Smooth muscle cell (in vitro differentiated cells): ENCODE measurements at regions not wholly inside any gene's neighbourhood (a gene's known extent, or its start where the extent isn't known, plus 50 kb on each side); places are given as distances from the start of the nearest gene placed in this dataset.

ENCODE experiments used
- DNase-seq: peaks from one replicate; lab custom pipeline; 2025; ENCODE audit not compliant: unreplicated experiment; lab: John Stamatoyannopoulos, UW
- H2AFZ ChIP-seq: fragments of 200-600 bp; sonication (generic); 2 replicates; pipeline ENCODE4 v1.6.0; 2016; ENCODE audit warnings: antibody characterized with exemption, low read depth, mild to moderate bottlenecking
- H3F3A ChIP-seq: fragments of 200-600 bp; sonication (generic); 2 replicates; pipeline ENCODE4 v1.6.0; 2017; ENCODE audit warnings: antibody characterized with exemption, low read depth
- H3K27ac ChIP-seq: fragments of 200-600 bp; sonication (generic); 2 replicates; pipeline ENCODE4 v1.5.1; 2016; ENCODE audit warnings: low read depth, mild to moderate bottlenecking
- H3K27me3 ChIP-seq: fragments of 200-600 bp; sonication (generic); 2 replicates; pipeline ENCODE4 v1.6.1; 2016; ENCODE audit warnings: low read depth, mild to moderate bottlenecking
- H3K36me3 ChIP-seq: fragments of 200-600 bp; sonication (generic); 2 replicates; pipeline ENCODE4 v1.5.1; 2016; ENCODE audit warnings: low read depth
- H3K4me1 ChIP-seq: fragments of 200-600 bp; sonication (generic); 2 replicates; pipeline ENCODE4 v1.5.1; 2016; ENCODE audit warnings: low read depth
- H3K4me2 ChIP-seq: fragments of 200-600 bp; sonication (generic); 2 replicates; pipeline ENCODE4 v1.6.0; 2016; ENCODE audit warnings: mild to moderate bottlenecking
- H3K4me3 ChIP-seq: fragments of 200-600 bp; sonication (generic); 2 replicates; pipeline ENCODE4 v1.5.1; 2016; ENCODE audit warnings: mild to moderate bottlenecking
- H3K79me2 ChIP-seq: fragments of 200-600 bp; sonication (generic); 2 replicates; pipeline ENCODE4 v1.6.0; 2016; ENCODE audit warnings: low read depth, mild to moderate bottlenecking
- H3K9ac ChIP-seq: fragments of 200-600 bp; sonication (generic); 2 replicates; pipeline ENCODE4 v1.6.0; 2016; ENCODE audit warnings: low read depth
- H3K9me3 ChIP-seq: fragments of 200-600 bp; sonication (generic); replicated peaks from 2 replicates; pipeline ENCODE4 v1.5.1; 2016; ENCODE audit warnings: low read depth
- H4K20me1 ChIP-seq: fragments of 200-600 bp; sonication (generic); 2 replicates; pipeline ENCODE4 v1.6.0; 2016; ENCODE audit warnings: low read depth
- CTCF ChIP-seq: fragments of 200-600 bp; sonication (generic); IDR thresholded peaks from 2 replicates; pipeline ENCODE4 v1.5.1; 2017; ENCODE audit warnings: borderline replicate concordance, mild to moderate bottlenecking, antibody characterized with exemption; ENCODE audit not compliant: insufficient read depth, poor library complexity, severe bottlenecking
- WGBS: methylation state at CpG from one replicate; pipeline ENCODE4 v1.1.7; 2016; ENCODE audit warnings: low lambda C conversion rate; 5-methylcytosine and 5-hydroxymethylcytosine counted together

- Histone ChIP-seq H3K4me1 (no peaks in the 10 kb centered on the region), H3K27ac (no peak overlapping the region), H3K27me3 (no peaks in the 10 kb centered on the region), H3K9ac (no peak overlapping the region), H3F3A (no peaks in the 10 kb centered on the region), H2AFZ (no peak overlapping the region), H3K79me2 (no peaks in the 10 kb centered on the region), H4K20me1 (no peaks in the 10 kb centered on the region), H3K4me2 (no peak overlapping the region), H3K4me3 (no peak overlapping the region), H3K9me3 (no peaks in the 10 kb centered on the region), H3K36me3 (no peaks in the 10 kb centered on the region)
- no peak for TF ChIP-seq CTCF
- WGBS, result 71% methylated on average over 3 of the region's 3 CpGs
- no peak for DNase-seq
Measured at GRCh38 chr12:25615119-25615518, 62.0 kb upstream of the LMNTD1 start.

- Histone ChIP-seq H3K4me2 (no peak overlapping the region), H4K20me1 (no peaks in the 10 kb centered on the region), H2AFZ (no peak overlapping the region), H3K4me1 (no peaks in the 10 kb centered on the region), H3K27me3 (no peaks in the 10 kb centered on the region), H3K9me3 (no peaks in the 10 kb centered on the region), H3K4me3 (no peak overlapping the region), H3K79me2 (no peaks in the 10 kb centered on the region), H3K36me3 (no peaks in the 10 kb centered on the region), H3K9ac (no peak overlapping the region), H3F3A (no peaks in the 10 kb centered on the region), H3K27ac (no peak overlapping the region)
- DNase-seq, result no peak
- TF ChIP-seq CTCF, result no peak
- 100% methylated on average over 1 of the region's 1 CpG for WGBS
Measured at GRCh38 chr12:25616286-25616685, 63.2 kb upstream of the LMNTD1 start.

- no peaks in the 10 kb centered on the region for H3F3A ChIP-seq
- no peaks in the 10 kb centered on the region for H3K79me2 ChIP-seq
- H3K36me3 ChIP-seq, result no peaks in the 10 kb centered on the region
- H3K27ac ChIP-seq, result no peak overlapping the region
- no peaks in the 10 kb centered on the region for H3K9me3 ChIP-seq
- 89% methylated on average over 1 of the region's 1 CpG for WGBS
- no peak overlapping the region for H3K9ac ChIP-seq
- no peak overlapping the region for H3K4me2 ChIP-seq
- H3K4me3 ChIP-seq, result no peak overlapping the region
- H4K20me1 ChIP-seq, result no peaks in the 10 kb centered on the region
- no peak for DNase-seq
- H2AFZ ChIP-seq, result no peak overlapping the region
- H3K4me1 ChIP-seq, result no peaks in the 10 kb centered on the region
- TF ChIP-seq CTCF, result no peak
- H3K27me3 ChIP-seq, result no peaks in the 10 kb centered on the region
Measured at GRCh38 chr12:25617991-25618390, 64.9 kb upstream of the LMNTD1 start.

- Histone ChIP-seq H2AFZ (no peak overlapping the region), H4K20me1 (no peaks in the 10 kb centered on the region), H3K4me1 (peaks cover 9% of the 10 kb centered on the region), H3F3A (no peaks in the 10 kb centered on the region), H3K36me3 (no peaks in the 10 kb centered on the region), H3K4me2 (no peak overlapping the region), H3K4me3 (no peak overlapping the region), H3K9me3 (no peaks in the 10 kb centered on the region), H3K27ac (no peak overlapping the region), H3K9ac (no peak overlapping the region), H3K27me3 (no peaks in the 10 kb centered on the region), H3K79me2 (no peaks in the 10 kb centered on the region)
- DNase-seq, result no peak
- 93% methylated on average over 1 of the region's 1 CpG for WGBS
- TF ChIP-seq CTCF, result no peak
Measured at GRCh38 chr12:25623816-25624215, 70.7 kb upstream of the LMNTD1 start.
